SIG-M5 treated with dmso at 0.1 percent for 504 hours (cell line): ENCODE measurements at regions not wholly inside any gene's neighbourhood (a gene's known extent, or its start where the extent isn't known, plus 50 kb on each side); places are given as distances from the start of the nearest gene placed in this dataset.

ENCODE experiments used
- DNase-seq: peaks from one replicate; lab custom pipeline; 2025; ENCODE audit not compliant: unreplicated experiment; lab: John Stamatoyannopoulos, UW

- no peak for DNase-seq
Measured at GRCh38 chr7:55690-56248, 136.6 kb upstream of the FAM20C start.

GRCh38 chr7:56291-56913 is 136.0 kb upstream of the FAM20C start:
- DNase-seq: no peak

- DNase-seq: no peak
Measured at GRCh38 chr7:57071-57470, 135.3 kb upstream of the FAM20C start.

GRCh38 chr7:57482-58255 is 134.7 kb upstream of the FAM20C start:
- DNase-seq: no peak

- no peak for DNase-seq
Measured at GRCh38 chr7:58316-58715, 134.1 kb upstream of the FAM20C start.

DNA sequence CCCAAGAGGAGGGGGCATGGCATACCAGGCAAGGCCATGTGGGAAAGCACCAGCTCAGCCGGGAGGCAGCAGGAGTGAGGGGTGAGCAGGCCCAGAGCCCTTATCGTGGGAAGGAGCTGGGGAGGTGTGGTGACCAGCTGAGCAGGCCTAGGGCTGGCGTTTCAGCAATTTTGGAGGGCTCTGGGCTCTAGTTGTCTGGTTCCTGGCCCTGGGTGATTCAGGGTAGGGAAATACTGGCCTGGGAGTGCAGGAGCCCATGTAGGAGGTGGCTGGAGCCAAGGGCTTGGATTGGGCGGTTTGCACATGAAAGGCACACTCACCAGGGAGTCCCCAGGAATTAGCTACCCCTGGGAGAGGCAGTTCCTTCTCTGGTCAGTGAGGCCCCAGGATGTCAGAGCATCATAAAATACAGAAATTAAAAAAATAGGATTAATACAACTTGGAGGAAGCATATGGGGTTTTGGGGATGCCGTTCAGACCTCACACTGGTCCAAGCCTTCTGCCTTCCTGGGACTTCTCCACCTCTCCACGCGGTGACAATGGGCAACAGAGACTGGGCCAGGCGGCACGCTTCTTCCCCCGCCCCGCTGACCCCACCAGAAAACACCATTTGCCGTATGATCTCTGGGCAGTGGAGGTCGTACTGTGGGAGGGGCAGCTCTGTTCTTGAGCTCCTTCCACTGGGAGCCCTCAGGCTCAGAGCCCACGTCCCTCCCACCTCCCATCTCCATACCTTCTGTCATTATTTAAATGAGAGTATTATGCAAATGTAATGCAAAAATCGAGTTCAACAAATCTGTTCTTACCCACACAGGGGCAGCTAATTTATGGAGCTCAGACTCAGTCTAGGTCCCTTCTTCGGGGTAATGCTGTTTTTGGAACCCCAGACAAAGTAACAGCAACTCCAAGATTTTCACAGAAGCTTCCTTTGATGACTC is 133.0 kb upstream of the FAM20C start:
- no peak for DNase-seq

GRCh38 chr7:60017-60675 is 132.2 kb upstream of the FAM20C start:
- DNase-seq: no peak

GRCh38 chr7:60706-61105 is 131.7 kb upstream of the FAM20C start:
- no peak for DNase-seq

GRCh38 chr7:61111-61510 is 131.3 kb upstream of the FAM20C start:
- no peak for DNase-seq

DNA sequence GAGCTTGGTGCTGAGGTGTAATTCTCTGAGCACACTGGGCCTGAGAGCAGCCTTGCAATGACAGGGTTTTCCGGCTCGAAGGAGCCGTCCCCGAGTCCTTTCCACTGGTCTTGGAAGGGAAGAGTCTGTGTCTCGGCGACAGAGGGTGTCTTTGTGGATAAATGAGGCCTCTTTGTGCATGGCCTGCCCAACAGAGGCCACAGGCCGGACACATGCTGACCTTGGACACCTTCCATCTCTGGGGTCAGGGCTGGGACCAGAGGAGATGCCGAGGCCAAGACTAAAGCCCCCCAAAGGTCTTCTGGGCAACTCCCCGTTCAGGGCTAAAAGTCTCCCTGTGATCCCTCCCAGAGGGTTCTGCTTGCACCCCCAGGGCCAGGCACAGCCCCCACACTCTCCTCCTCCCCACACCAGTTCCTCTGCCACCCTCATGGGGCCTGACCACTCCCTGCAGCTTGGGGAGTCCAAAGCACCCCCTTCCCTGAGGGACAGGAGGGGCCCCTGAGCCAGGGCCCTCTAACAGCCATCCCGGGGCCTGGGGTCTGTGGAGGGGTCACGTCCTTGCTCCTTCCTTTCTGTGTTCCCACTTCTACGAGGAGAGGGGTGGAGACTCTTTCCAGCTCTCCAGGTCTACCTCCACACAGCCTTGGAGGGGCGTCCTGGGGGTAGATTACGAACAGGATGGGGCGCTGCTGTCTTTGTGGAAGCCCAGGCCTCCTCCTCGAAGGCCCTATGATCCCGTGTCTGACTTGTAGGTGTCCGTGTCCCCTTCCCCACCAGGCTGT is 130.6 kb upstream of the FAM20C start:
- DNase-seq: no peak

- no peak for DNase-seq
Measured at GRCh38 chr7:62361-63116, 129.8 kb upstream of the FAM20C start.

GRCh38 chr7:63117-63480 is 129.3 kb upstream of the FAM20C start:
- DNase-seq: no peak

GRCh38 chr7:63521-64021 is 128.8 kb upstream of the FAM20C start:
- DNase-seq: peak; percentile 38

DNA sequence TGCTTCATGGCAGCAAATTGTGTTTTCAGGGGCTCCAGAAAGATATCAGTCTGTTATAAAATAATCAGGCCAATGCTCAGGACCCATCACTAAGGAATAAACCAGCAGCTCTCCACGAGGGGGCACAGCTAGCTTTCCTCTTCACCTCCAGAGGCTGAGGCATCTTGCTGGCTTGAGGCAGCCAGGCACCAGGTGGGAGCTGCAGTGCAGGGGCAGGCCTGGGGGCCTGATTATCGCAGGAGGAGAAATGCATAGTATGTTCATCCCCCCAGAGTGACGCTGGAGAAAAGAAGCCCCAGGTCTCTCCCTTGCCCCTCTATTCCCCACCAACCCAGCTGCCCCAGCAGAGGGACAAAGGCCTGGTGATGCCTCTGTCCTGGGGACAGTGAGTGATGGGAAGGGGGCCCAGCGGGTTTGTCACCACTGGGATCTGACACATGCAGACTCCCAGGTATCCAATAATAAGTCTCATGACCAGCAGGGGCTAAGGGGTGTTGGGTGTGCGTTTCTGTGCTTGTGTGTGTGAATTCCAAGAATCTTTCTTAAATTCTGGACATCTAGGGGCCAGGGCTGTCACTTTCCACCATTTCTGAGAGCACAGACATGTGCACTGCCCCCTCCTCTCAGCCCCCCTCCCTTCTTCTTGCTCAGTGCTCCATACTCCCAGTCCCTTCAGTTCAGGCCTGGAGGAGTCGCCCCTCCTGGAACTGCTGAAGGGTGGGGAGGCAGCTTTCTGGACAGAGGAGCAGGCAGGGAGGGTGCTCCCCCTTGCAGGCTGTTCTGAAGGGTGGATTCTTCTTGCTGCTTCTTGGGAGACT is 128.1 kb upstream of the FAM20C start:
- peak; percentile 71 for DNase-seq

- DNase-seq: no peak
Measured at GRCh38 chr7:64916-65341, 127.4 kb upstream of the FAM20C start.

DNA sequence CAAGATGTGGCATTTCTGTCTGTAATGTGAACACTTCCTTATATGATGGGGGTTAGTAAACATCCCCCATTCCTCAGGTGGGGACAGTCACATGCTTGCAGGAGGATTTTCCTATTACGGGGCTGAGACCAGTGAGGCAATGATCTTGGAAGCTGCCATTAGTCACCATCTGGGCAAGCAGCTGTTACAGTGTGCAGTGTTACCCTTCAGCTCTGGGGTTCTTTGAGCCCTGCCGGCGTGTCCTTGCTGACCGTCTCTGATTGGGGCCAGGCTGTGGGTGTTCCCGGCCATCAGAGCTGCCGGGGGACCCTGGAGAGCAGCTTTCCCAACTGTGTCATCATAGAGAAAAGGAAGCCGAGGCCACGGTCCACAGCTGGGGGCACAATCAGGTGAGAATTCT is 126.8 kb upstream of the FAM20C start:
- DNase-seq: no peak

GRCh38 chr7:66296-66695 is 126.1 kb upstream of the FAM20C start:
- DNase-seq: no peak

DNA sequence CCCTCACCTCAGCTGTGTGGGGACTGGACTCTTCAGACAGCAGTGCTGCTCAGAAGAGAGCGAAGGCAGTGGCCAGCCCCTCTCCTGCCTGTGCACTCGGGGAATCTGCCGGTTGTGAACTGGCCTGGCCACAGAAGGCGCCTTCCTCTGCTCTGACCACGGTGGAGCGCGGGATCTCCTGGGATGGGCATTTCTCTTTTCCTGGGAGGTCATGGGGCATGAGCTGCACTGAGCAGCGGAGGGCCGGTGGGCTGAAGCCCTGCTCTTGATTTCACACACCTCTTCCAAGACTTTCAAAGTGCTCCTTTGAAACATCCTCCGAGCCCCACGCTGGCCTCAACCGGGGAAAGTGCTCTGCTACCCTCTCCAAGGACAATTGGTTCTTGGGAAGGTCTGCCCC is 125.6 kb upstream of the FAM20C start:
- no peak for DNase-seq
